GM10248 (cell line): ENCODE measurements at regions not wholly inside any gene's neighbourhood (a gene's known extent, or its start where the extent isn't known, plus 50 kb on each side); places are given as distances from the start of the nearest gene placed in this dataset.

Source experiments
- CTCF ChIA-PET: fragments of 300-600 bp; sonication (Branson Sonifier 250); formaldehyde crosslinking; extraction: SDS; loops from one replicate; lab custom pipeline; 2021; ENCODE audit warnings: antibody characterized with exemption; lab: Yijun Ruan, JAX
- POLR2A ChIA-PET: fragments of 350-650 bp; sonication (Branson Sonifier 250); formaldehyde crosslinking; extraction: SDS; loops from one replicate; lab custom pipeline; 2020; ENCODE audit warnings: antibody characterized with exemption; lab: Yijun Ruan, JAX
- DNase-seq: peaks from one replicate; pipeline ENCODE4 v3.0.0; 2012; ENCODE audit errors: extremely low spot score
- TF ChIP-seq, protein P1 (sequence below): IDR thresholded peaks from 2 replicates; pipeline ENCODE4 v1.5.1; 2012; ENCODE audit warnings: mild to moderate bottlenecking, low read depth; ENCODE audit errors: extremely low read depth, missing control alignments, control extremely low read depth

DNA sequence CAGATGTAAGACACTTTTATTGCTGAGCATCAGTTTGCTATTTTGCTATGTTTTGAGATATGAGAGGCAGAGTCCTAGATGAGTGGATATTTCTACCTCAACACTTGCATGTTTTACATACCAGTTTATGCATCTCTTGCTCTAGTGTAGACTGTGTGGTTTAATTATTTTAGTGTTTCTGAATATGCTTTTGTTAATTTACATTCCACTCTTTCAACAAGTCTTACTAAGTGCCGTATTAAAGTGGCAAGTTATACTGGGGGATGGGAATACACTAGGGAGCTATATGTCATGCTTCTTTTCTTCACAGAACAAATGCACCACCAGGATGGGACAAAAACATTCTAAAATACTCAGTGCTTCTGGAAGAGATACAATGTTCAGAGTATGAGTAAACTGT, 507.7 kb upstream of the PRMT6 start:
- DNase-seq, result no peak
- ChIA-PET POLR2A (no interaction called here), CTCF (interaction anchor here (1.0 to 1.4 kb wide), 2 partner anchors 13 to 19 kb away, joined by 3 read pairs; no protein-coding TSS in a partner anchor)
- TF ChIP-seq, protein P1, sequence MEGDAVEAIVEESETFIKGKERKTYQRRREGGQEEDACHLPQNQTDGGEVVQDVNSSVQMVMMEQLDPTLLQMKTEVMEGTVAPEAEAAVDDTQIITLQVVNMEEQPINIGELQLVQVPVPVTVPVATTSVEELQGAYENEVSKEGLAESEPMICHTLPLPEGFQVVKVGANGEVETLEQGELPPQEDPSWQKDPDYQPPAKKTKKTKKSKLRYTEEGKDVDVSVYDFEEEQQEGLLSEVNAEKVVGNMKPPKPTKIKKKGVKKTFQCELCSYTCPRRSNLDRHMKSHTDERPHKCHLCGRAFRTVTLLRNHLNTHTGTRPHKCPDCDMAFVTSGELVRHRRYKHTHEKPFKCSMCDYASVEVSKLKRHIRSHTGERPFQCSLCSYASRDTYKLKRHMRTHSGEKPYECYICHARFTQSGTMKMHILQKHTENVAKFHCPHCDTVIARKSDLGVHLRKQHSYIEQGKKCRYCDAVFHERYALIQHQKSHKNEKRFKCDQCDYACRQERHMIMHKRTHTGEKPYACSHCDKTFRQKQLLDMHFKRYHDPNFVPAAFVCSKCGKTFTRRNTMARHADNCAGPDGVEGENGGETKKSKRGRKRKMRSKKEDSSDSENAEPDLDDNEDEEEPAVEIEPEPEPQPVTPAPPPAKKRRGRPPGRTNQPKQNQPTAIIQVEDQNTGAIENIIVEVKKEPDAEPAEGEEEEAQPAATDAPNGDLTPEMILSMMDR, result no peak

DNA sequence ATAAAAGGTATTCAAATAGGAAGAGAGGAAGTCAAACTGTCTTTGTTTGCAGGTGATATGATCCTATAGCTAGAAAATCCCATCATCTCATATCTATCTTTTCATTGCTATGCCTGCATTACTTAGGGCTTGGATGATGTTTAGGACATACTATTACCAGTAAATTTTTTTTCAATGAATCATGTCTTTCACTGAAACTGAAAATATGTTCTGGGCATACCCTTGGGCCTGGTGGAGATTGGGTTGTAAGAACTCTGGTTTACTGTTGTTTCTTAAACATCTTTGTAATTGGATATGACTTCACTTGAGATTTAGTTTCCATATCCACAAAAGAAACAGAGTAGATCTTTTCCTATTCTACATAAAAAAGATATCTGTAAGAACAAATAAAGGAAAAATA, 502.2 kb upstream of the PRMT6 start:
- DNase-seq, result no peak
- ChIA-PET CTCF (no interaction called here), POLR2A (no interaction called here)
- TF ChIP-seq, protein P1, result no peak

DNA sequence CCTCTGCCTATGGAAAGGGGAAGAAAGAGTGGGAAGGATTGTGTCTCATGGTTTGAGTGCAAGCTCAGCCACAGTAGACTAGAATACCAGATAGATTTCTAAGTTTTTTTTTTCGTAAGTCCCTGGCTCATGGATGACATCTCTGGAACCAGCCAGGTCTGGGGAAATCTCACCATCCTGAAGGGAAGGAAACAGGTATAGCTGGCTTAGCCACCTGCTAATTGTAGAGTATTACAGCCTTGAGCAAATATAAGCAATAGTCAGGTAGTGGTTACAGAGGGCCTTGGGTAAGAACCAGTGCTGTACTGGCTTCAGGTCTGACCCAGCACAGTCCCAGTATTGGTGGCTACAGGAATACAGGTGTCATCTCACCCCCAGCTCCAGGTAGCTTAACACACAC, 500.9 kb upstream of the PRMT6 start:
- TF ChIP-seq, protein P1, result no peak
- ChIA-PET CTCF (no interaction called here), POLR2A (no interaction called here)

DNA sequence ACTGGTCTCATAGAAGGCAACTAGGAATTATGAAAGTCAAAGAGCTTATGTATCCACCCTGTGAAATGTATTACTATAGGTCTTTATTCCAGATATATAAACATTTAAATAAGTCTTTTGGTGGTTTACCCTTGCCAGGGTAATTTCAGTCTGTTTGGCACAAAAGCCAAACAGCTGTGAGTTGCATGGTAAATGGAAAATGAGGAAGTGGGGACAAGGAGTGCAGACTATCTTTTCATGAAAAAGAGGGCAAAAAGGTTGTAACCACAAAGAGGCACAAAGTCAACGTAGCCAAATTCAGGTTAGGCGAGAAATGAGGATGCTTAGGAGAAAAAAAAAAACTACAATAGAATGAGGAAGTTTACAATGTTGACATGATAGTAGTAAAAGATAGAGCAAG, 492.3 kb upstream of the PRMT6 start:
- TF ChIP-seq, protein P1, result no peak
- ChIA-PET CTCF (no interaction called here), POLR2A (no interaction called here)
- no peak for DNase-seq

More for the DNA sequence above, 500.9 kb upstream of the PRMT6 start:
- no peak for DNase-seq

DNA sequence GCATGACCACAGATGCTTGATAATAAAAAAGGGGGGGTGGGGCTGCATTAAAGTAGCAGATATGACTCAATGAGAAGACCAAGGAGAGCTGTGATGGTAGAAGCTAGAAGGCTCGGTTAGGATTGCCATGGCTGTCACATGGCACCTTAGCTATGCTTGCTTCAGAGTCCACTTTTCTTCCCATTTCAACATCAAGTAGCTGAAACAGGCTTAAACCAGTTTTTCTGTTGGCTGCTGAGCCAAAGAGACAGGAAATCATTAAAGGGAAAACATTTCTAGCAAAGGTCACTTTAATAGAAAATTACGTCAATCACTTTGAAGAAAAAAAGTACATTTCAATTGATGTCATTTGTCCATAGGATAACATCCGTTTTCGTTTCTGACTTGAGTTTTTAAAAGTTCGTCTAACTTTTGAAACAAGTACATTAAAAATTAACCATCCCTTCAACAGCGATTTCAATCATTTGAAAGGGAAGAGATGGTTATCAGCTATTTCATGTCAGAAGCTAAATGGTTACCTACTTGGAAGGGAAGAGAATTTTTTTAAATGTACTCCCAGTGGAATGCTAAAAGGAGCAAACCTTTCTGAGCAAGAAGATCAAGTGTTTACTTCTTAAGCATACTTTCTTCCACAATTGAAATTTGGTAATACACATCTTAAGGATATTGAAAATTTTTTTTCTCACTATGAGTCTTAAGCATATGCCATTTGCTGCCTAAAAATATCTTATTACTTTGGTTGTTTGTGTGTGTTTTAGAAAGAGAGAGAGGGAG, 488.1 kb upstream of the PRMT6 start:
- ChIA-PET CTCF (interaction anchor here (1.0 kb wide), 1 partner anchor 19 kb away, joined by 3 read pairs; no protein-coding TSS in a partner anchor), POLR2A (no interaction called here)
- TF ChIP-seq, protein P1, result no peak
- DNase-seq, result no peak

DNA sequence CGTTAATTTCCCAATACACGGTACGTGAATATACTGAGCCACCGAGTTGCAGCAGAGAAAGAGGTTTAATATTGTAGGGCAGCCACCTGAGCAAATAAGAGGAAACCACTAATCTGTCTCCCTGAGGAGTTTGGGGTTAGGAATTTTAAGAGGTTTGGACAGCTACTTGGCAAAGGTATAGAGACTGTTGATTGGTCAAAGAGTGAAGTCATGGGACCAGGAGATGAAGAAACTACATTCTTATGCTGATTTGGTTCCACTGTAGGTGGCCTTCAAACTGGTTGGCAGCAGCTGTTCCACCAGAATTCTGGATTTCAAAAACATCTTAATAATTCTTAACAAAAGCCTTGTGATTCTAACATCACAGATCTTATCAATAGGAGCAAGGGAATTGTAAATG, 485.4 kb upstream of the PRMT6 start:
- TF ChIP-seq, protein P1, result no peak
- ChIA-PET POLR2A (no interaction called here), CTCF (interaction anchor here (1.4 kb wide), 1 partner anchor 70 kb away, joined by 4 read pairs; no protein-coding TSS in a partner anchor)
- DNase-seq, result no peak
